Endothelial cell of umbilical vein (primary cell): ENCODE measurements at regions not wholly inside any gene's neighbourhood (a gene's known extent, or its start where the extent isn't known, plus 50 kb on each side); places are given as distances from the start of the nearest gene placed in this dataset.

Source experiments
- CTCF ChIP-seq, 2 donors: IDR thresholded peaks; 1 replicate in 1 of 2; 2 replicates in 1 of 2; pipeline ENCODE4 v1.5.1; 2011; ENCODE audit warnings: low read length in 2 of 2, mild to moderate bottlenecking in 2 of 2, moderate library complexity in 2 of 2, control low read depth in 1 of 2, inconsistent platforms in 1 of 2, low read depth in 1 of 2; ENCODE audit not compliant: insufficient read depth in 1 of 2; ENCODE audit errors: extremely low read depth in 1 of 2
- EZH2 ChIP-seq: IDR thresholded peaks from 2 replicates; pipeline ENCODE4 v1.6.1; 2012; ENCODE audit warnings: borderline replicate concordance, low read depth, mild to moderate bottlenecking, moderate library complexity, low read length, inconsistent platforms; ENCODE audit not compliant: severe bottlenecking
- POLR2A ChIP-seq: IDR thresholded peaks from 2 replicates; pipeline ENCODE4 v1.6.1; 2012; ENCODE audit warnings: low read depth, mild to moderate bottlenecking, control low read depth, low read length

GRCh38 chr12:124664395-124665111 is 97.1 kb upstream of the NCOR2 start:
- no peak for TF ChIP-seq CTCF (IDR thresholded peaks at IDR 0.05; ENCODE audit: extremely low read depth in 1 of 2, insufficient read depth in 1 of 2, low read depth in 1 of 2, low read length in 2 of 2)
- no peak for TF ChIP-seq EZH2
- TF ChIP-seq POLR2A = no peak
